Mononuclear cell (primary cell): ENCODE measurements at regions not wholly inside any gene's neighbourhood (a gene's known extent, or its start where the extent isn't known, plus 50 kb on each side); places are given as distances from the start of the nearest gene placed in this dataset.

Experiments used
- H3K27me3 ChIP-seq: 2 replicates; pipeline ENCODE4 v1.6.0; 2011; ENCODE audit warnings: low read length, control low read depth; ENCODE audit not compliant: insufficient read depth
- H3K4me1 ChIP-seq: 2 replicates; pipeline ENCODE4 v1.5.1; 2011; ENCODE audit warnings: mild to moderate bottlenecking, low read length, control low read depth; ENCODE audit not compliant: insufficient read depth
- H3K4me3 ChIP-seq: 2 replicates; pipeline ENCODE4 v1.5.1; 2011; ENCODE audit warnings: mild to moderate bottlenecking, low read length, moderate library complexity
- H3K9me3 ChIP-seq: 2 replicates; pipeline ENCODE4 v1.5.1; 2011; ENCODE audit warnings: low read depth, mild to moderate bottlenecking, control low read depth, low read length

DNA sequence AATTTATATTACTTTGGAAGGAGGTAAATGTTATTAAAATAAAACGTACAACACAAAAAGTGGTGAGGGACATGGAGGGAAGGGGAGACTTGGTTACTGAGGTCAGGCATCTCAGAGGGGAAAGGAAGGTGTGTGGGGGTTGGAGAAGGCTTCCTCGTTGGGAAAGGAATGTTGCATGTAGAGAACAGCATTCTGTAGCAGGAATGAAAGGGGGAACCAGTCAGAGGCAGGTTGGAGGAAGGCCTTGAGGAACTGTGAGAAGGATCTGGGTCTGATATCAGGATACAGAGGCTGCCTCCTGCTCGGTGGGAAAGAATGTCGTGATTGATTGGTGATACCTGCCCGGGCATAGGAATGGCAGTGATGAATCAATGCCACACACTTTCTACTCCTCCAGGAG lies 103.3 kb upstream of the ZFHX3 start:
- Histone ChIP-seq H3K4me1 (peaks cover 54% of the 10 kb centered on the region), H3K4me3 (no peak overlapping the region), H3K9me3 (no peaks in the 10 kb centered on the region), H3K27me3 (no peaks in the 10 kb centered on the region)

DNA sequence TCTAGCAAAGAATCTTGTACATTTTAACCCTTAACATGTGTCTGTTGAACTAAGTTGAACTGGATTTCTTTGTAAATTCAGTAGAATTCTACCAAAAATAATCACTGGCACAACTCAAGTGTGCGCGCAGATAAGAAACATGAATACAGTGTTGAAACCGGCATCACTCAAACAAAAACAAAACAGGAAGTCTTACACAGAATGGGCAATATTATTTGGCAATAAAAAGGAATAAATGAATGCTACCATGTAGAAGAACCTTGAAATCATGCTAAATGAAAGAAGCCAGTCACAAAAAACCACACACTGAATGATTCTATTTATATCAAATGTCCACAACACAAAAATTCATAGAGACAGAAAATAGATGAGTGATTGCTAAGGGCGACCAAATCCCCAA lies 102.9 kb upstream of the ZFHX3 start:
- H3K4me1 ChIP-seq = peaks cover 54% of the 10 kb centered on the region
- no peaks in the 10 kb centered on the region for H3K9me3 ChIP-seq
- no peaks in the 10 kb centered on the region for H3K27me3 ChIP-seq
- no peak overlapping the region for H3K4me3 ChIP-seq

DNA sequence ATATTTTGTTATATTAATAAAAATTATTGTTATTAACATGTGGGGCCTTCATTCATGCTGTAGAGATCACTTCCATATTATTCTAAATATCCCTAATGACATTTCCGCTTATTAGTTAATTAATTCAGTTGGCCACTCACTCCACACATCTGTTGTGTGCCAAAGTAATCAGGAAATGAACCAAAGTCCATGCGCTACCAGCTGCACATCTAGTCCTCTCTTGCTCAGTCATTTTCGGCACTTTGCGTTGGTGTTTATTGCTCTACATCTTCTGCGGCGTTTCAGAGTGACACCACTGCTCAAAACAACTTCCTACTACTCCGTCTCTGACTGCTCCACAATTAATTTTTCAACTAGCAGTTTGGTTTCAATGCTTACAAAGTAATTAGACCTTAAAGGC lies 101.4 kb upstream of the ZFHX3 start:
- Histone ChIP-seq H3K27me3 (no peaks in the 10 kb centered on the region), H3K4me3 (no peak overlapping the region), H3K9me3 (no peaks in the 10 kb centered on the region), H3K4me1 (peaks cover 43% of the 10 kb centered on the region)

DNA sequence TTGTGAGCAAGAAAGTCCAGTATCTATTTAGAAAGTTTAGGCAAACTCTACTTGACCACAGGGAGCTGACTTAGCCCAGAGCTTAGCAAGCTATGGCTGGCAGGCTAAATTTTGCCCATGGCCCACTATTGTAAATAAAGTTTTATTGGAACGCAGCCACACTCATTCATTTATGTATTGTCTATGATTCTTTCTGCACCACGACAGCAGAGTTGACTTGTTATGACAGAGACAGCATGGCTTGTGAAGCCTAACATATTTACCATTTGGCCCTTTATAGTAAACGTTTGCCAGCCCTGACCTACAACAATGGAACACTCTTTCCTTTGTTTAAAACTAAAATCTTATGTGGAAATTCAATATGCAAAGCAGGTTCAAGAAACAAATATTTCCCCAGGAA lies 100.0 kb upstream of the ZFHX3 start:
- Histone ChIP-seq H3K4me3 (no peak overlapping the region), H3K4me1 (peaks cover 29% of the 10 kb centered on the region), H3K9me3 (no peaks in the 10 kb centered on the region), H3K27me3 (no peaks in the 10 kb centered on the region)

DNA sequence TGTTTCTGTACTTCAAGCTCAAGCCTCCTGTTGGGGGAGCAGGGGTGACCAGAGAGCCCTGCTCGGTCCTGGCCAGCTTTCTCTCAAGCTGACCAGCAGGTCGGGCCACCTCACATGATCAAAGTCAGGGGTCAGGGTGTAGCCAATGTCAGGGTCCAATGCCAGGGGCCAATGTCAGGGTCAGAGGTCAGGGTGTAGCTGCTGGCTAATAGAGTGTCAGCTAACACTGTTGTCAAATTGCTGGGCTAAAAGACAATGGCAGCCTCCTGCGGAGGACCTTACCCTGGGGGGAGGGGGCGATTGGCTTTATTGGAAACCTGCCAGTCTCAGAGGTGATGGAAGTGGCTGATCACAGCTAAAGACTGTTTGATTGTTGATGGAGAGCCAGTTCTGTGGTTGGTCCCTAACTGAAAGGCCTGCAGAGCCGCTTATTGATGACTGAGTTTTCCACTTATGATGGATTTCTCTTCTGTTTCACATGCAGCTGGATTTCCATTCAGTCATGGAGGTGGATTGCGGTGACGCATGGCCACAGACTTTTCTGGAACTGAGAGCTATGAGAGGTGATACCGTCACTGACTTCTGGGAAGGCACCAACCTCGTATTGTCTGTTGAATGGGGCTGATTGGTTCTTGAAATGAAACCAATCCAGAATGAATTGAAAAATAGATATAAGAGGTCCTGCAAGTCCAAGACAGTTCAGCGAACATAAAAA lies 97.4 kb upstream of the ZFHX3 start:
- peaks cover 17% of the 10 kb centered on the region for H3K4me1 ChIP-seq
- no peaks in the 10 kb centered on the region for H3K27me3 ChIP-seq
- H3K9me3 ChIP-seq = no peaks in the 10 kb centered on the region
- H3K4me3 ChIP-seq = no peak overlapping the region

DNA sequence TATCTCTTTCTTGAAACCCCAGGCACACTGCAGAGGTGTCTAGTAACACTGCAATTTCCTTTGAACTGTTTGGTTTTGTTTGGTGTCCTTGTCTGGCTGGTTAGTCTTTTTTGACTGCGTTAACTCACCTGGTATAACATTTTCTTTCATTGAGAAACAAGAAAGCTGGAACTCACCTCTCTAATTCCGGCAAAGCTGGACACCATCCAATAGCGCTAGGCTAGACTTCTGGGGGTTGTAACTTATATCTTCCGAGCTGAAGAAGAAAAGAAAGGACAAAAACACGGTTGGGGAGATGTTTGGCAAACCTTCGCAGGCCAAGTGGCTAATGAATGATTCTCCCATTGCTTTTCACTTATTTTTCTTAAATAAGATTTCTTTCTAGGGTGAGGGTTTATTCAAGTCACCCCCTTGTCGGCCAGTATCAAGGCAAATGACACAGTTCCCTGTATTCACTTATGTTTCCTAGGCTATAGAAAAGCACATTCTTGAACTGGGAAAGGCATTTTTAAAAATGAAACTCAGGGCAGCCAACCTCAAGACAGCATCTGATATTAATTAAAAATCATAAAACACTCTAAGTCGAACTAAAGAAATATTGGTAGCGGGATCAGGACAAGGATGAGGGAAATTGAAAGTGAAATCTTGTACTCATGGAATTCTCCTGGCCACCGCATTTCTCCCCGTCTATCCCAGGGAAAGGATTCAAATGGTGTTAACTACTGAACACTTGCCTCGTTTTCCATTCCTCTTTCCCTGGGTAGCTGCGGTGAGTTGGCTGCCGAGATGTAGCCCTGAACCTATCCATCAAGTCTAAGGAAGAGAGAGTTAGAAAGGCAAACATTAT lies 95.9 kb upstream of the ZFHX3 start:
- Histone ChIP-seq H3K4me1 (peaks cover 17% of the 10 kb centered on the region), H3K27me3 (no peaks in the 10 kb centered on the region), H3K4me3 (no peak overlapping the region), H3K9me3 (no peaks in the 10 kb centered on the region)

DNA sequence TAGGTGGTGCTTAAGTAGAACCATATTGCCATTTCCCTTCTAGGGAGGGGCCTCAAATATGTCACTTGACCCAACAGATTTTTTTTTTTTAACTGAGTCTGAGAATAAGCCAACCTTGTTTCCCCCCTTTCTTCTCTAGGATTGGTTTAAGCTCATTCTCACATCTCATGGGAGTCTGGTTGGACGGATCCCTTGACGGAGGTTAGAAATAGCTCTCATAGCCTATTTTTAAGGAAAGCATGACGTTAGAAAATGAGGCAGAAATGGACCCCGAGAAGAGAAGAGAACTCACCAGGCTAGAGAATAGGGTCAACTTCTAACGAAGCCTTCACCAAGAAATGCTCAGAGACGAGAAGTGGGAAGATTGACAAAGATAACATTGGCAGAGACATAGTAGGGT lies 95.1 kb upstream of the ZFHX3 start:
- Histone ChIP-seq H3K4me3 (no peak overlapping the region), H3K4me1 (peaks cover 12% of the 10 kb centered on the region), H3K9me3 (no peaks in the 10 kb centered on the region), H3K27me3 (no peaks in the 10 kb centered on the region)

DNA sequence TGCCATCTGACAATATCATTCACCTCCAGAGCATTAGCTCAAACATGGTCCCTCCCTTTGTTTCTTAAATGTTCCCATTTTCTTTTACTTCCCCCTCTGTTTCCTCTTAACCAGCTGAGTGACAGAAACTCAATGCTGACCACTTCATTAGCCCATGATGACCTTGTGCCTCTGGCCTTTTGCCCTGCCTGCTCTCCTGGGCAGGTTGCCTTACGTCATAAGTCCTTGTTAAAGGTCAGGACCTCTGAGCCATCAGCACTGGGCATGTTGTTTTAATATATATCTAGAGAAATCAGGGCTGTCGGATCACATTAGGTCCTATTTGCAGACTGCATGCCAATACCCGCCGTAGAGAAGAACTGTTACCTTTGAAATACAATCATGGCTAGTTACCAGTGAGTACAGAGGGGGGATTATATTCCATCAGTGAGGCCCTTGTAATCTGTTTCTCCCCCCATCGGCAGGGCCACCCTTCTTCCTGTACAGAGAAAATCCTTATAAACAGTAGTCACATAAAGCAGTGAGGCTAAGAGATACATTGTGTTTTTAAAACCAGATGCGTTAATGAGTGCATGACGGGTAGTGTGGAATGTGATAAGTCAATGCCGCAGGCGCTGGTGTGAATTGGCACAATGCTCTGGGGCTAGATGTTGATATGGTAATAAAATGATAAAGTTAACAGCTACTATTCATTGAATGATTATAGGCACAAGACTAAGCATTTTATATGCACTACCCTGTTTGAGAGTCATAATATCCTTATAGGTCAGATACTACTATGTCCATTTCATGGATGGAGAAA lies 94.3 kb upstream of the ZFHX3 start:
- Histone ChIP-seq H3K4me3 (no peak overlapping the region), H3K9me3 (no peaks in the 10 kb centered on the region), H3K4me1 (peaks cover 12% of the 10 kb centered on the region), H3K27me3 (no peaks in the 10 kb centered on the region)

DNA sequence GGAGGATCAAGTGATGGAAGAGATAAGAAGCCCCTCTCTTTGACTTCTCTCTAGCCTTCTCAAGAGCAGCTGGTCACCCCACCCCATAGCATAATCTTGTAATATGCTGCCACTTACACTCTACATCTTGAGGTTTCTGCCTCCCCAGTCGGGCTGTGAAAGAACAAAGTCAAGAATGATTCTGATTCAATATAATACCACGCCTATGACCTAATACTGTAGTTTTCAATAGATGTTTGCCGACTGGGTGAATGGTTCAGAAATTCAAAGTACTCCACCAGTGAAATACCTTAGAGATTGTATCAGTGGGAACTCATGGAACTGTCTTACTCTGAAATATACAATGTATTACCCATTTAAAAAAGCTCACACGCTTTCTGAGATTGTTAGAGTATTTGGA lies 93.0 kb upstream of the ZFHX3 start:
- no peaks in the 10 kb centered on the region for H3K27me3 ChIP-seq
- H3K4me3 ChIP-seq = no peak overlapping the region
- no peaks in the 10 kb centered on the region for H3K9me3 ChIP-seq
- peaks cover 12% of the 10 kb centered on the region for H3K4me1 ChIP-seq

DNA sequence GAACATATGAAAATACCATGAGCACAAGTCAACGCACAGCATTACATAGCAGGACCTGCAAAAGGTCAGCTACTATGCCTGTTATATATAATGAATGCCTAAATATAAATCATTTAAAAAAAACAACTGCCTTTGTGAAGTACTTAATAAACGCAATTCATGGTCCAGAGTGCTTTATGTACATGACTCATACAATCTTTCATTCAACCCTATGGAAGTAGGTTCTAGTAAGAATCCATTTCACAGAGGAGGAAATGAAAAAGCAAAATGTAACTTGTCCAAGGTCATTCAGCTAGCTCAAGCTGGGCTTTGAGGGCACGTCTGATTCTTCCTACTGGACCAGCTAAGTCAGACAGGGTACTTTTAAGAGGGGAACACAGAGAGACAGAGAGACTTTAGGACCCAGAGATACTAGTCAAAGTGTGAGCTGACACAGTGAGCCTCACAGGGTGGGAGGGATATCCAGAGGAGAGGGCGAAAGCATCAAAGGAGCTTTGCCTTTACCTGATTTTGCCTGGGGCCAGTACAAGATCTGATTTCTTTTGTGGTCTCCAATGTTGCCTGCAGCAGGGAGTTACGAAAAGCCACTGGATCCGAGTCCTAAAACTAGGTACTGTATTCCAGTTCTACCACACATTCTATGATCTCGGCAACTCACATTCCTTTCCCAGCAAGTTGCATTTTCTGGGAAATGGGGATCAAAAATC lies 83.4 kb upstream of the ZFHX3 start:
- Histone ChIP-seq H3K9me3 (no peaks in the 10 kb centered on the region), H3K4me3 (no peak overlapping the region), H3K4me1 (peaks cover 21% of the 10 kb centered on the region), H3K27me3 (no peaks in the 10 kb centered on the region)

DNA sequence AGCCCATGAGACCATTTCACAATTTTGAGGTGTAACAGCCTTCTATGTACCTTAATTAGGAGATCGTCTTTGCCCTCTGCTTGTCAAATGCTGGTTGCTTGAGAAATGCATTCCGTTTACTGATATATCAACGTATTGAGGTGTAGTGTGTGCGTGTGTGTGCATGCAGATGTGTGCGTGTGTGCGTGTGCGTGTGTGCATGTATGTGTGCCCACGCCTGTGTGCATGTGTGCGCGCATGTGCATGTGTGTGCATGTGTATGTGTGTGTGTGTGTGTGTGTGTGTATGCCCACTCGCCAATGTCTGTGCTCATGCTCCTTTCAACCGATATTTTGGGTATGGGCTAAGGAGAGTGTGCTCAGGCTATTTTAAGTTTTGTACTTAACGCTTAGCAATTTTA lies 81.5 kb upstream of the ZFHX3 start:
- H3K27me3 ChIP-seq = no peaks in the 10 kb centered on the region
- H3K4me3 ChIP-seq = no peak overlapping the region
- peaks cover 39% of the 10 kb centered on the region for H3K4me1 ChIP-seq
- no peaks in the 10 kb centered on the region for H3K9me3 ChIP-seq

DNA sequence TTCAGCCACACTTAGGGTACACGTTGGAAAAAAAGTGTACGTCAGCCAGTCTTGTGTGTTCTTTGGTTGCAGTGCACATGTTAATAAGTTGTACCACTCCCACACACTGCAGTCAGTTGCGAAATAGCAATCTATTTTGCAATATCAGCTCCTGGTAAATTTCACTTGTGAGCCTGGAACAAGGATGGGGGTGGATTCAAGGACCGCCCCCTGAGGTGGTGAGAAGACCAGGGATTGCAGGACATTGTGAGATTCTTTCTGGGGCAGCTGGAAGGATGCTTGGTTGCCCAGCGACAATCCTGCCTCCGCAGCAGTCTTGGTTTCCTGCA lies 78.6 kb upstream of the ZFHX3 start:
- Histone ChIP-seq H3K4me3 (no peak overlapping the region), H3K4me1 (peaks cover 63% of the 10 kb centered on the region), H3K9me3 (no peaks in the 10 kb centered on the region), H3K27me3 (no peaks in the 10 kb centered on the region)

DNA sequence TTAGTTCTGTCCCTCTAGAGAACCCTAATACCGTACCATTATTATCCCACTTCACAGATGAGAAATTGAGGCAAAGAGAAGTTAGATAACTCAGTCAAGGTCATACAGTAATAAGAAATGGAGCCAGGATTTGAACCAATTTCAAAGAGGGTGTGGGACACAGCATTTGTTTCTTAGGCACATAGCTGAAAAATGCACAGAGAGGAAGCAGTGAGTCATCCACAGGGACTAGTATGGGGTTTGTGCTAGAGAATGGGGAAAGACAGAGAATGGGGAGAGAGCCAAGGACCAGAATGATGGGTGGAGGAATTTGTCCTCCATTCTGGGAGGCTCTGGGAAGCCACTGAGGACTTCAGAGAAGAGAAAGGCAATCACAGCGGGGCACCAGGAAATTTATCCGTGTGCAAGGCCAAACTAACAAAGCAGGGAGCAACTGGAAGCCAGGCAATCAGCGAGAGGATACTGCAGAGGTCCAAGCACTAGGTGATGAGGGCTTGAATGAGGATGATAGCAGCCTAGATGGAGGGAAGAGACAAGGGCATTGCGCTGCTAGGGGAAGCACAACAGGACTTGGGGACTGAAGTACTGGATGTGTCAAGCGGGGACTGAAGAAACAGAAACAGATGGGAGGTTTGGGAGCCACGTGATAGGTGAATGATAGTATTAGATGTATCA lies 78.1 kb upstream of the ZFHX3 start:
- no peaks in the 10 kb centered on the region for H3K9me3 ChIP-seq
- H3K27me3 ChIP-seq = no peaks in the 10 kb centered on the region
- H3K4me1 ChIP-seq = peaks cover 58% of the 10 kb centered on the region
- H3K4me3 ChIP-seq = no peak overlapping the region

DNA sequence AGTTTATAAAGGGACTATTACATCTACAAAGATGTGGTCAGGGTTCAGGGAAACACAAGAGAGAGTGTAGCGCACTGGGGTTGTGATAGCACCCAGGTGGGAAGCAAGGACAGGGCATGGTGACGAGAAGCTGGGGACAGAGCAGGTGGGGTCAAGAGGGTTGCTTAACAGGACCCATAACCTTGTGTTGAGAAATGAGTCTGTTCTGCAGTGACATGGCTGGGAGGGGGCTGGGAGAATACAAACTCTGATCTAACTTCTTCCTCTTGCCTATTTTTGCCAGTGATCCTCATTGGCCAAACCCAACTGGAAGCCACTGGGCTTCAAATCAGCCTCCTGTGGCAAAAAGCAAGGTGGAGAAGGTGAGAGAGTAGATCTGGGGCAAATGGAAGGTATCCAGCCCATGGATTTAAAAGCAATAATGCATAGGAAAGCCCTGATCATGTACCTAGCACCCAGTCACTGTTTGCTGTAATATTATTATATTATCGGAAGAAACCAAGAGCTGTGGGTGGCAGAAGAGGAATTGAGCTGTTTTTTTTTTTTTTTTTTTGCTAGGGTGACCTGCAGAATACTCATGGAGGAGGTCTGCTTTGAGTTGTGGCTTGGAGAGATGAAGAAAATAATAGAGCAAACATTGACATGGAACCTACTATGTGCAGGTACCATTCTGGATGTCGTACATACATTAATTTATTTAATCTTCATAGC lies 76.9 kb upstream of the ZFHX3 start:
- no peaks in the 10 kb centered on the region for H3K27me3 ChIP-seq
- no peak overlapping the region for H3K4me3 ChIP-seq
- no peaks in the 10 kb centered on the region for H3K9me3 ChIP-seq
- H3K4me1 ChIP-seq = peaks cover 54% of the 10 kb centered on the region
